ENCODE measurements at regions not wholly inside any gene's neighbourhood (a gene's known extent, or its start where the extent isn't known, plus 50 kb on each side); places are given as distances from the start of the nearest gene placed in this dataset.

GRCh38 chr12:66838366-66838765, 159.5 kb upstream of the GRIP1 start:
- no peak for DNase-seq (ENCODE audit: low read depth)
- H3K4me3 ChIP-seq (ENCODE audit: low read depth, low read length) = no peak overlapping the region
- TF ChIP-seq CTCF (IDR thresholded peaks at IDR 0.05; ENCODE audit: control insufficient read depth, extremely low read depth, insufficient read depth) = no peak

GRCh38 chr12:66848967-66849366, 170.1 kb upstream of the GRIP1 start:
- H3K4me3 ChIP-seq (ENCODE audit: low read depth, low read length) = no peak overlapping the region
- no peak for TF ChIP-seq CTCF (IDR thresholded peaks at IDR 0.05; ENCODE audit: control insufficient read depth, extremely low read depth, insufficient read depth)
- no peak for DNase-seq (ENCODE audit: low read depth)

- H3K4me3 ChIP-seq (ENCODE audit: low read depth, low read length) = no peak overlapping the region
- TF ChIP-seq CTCF (IDR thresholded peaks at IDR 0.05; ENCODE audit: control insufficient read depth, extremely low read depth, insufficient read depth) = no peak
- no peak for DNase-seq (ENCODE audit: low read depth)
Observed at GRCh38 chr12:66851134-66851533, 172.3 kb upstream of the GRIP1 start.

GRCh38 chr12:66852091-66852490, 173.2 kb upstream of the GRIP1 start:
- DNase-seq (ENCODE audit: low read depth) = no peak
- no peak for TF ChIP-seq CTCF (IDR thresholded peaks at IDR 0.05; ENCODE audit: control insufficient read depth, extremely low read depth, insufficient read depth)
- H3K4me3 ChIP-seq (ENCODE audit: low read depth, low read length) = no peak overlapping the region

- H3K4me3 ChIP-seq (ENCODE audit: low read depth, low read length) = no peak overlapping the region
- TF ChIP-seq CTCF (IDR thresholded peaks at IDR 0.05; ENCODE audit: control insufficient read depth, extremely low read depth, insufficient read depth) = no peak
- no peak for DNase-seq (ENCODE audit: low read depth)
Observed at GRCh38 chr12:66852765-66853164, 173.9 kb upstream of the GRIP1 start.

GRCh38 chr12:66859751-66860440, 181.0 kb upstream of the GRIP1 start:
- DNase-seq (ENCODE audit: low read depth) = no peak
- TF ChIP-seq CTCF (IDR thresholded peaks at IDR 0.05; ENCODE audit: control insufficient read depth, extremely low read depth, insufficient read depth) = no peak
- no peak overlapping the region for H3K4me3 ChIP-seq (ENCODE audit: low read depth, low read length)

Measured in LNCaP clone FGC (cell line).